ENCODE measurements at regions not wholly inside any gene's neighbourhood (a gene's known extent, or its start where the extent isn't known, plus 50 kb on each side); places are given as distances from the start of the nearest gene placed in this dataset.
"Not testable (repeated sequence)": the region's sequence is repeated elsewhere in the genome, so short reads cannot be mapped to it uniquely, and the experiment has no call there.

- not testable (repeated sequence) for TF ChIP-seq POLR2A (IDR thresholded peaks at IDR 0.05; ENCODE audit: low read length); GATA1 (IDR thresholded peaks at IDR 0.05; ENCODE audit: low read depth, low read length)
Observed at GRCh38 chrX:87448613-87449012, 69.0 kb upstream of the KLHL4 start.

All from erythroblast (primary cell).